ENCODE measurements at regions not wholly inside any gene's neighbourhood (a gene's known extent, or its start where the extent isn't known, plus 50 kb on each side); places are given as distances from the start of the nearest gene placed in this dataset.
"Not testable (repeated sequence)": the region's sequence is repeated elsewhere in the genome, so short reads cannot be mapped to it uniquely, and the experiment has no call there.

DNA sequence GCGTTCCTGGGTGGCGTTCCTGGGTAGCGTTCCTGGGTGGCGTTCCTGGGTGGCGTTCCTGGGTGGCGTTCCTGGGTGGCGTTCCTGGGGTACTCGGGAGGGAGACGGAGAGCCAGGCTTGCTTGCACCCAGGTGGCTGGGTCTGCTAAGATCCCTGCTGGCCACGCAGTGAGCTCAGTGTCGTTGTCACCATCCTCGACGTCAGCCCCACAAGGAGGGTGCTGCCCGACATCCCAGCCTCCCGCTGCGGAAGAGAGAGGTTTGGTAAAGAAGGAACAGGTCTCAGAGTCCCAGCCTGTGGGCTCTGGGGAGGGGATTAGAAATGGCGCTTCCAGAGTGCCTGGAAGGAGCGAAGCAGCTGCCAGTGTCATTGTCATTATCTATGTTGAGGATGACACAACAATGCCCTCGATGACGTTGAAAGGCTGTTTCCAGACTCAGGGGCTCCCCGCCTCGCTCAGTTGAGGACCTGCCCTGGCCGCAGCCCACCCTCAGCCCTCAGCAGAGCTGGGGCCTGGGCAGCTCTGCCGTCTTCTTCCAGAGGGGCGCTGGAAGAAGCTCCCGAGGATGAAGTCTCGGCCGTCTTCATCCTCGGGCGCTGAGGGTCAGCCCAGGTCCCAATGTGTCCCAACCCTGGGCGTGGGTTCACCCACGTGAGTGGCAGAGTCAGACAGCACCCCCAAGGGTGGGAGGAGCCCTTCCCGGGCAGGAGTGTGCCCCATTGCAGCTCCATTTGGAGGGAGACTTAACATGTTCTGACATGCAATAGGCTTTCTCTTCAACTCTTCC, 328.8 kb downstream of the ADGRD1 start:
- H3K27ac ChIP-seq (ENCODE audit: insufficient read depth in 1 of 2, low read depth in 1 of 2, low read length in 2 of 2, poor library complexity in 1 of 2, severe bottlenecking in 2 of 2): no peak overlapping the region
- H3K36me3 ChIP-seq (ENCODE audit: control insufficient read depth in 4 of 4, insufficient read depth in 4 of 4, low read length in 3 of 4): no peaks in the 10 kb centered on the region
- CTCF ChIA-PET: no interaction called here
- POLR2A ChIA-PET: no interaction called here
- 93% methylated on average over 30 of the region's 33 CpGs for WGBS (ENCODE audit: insufficient coverage)
- H3K9me3 ChIP-seq (ENCODE audit: control extremely low read depth in 1 of 5, control insufficient read depth in 4 of 5, insufficient read depth in 2 of 5, low read depth in 1 of 5, low read length in 4 of 5): no peaks in the 10 kb centered on the region
- H3K27me3 ChIP-seq (replicated peaks in 2 of 5; ENCODE audit: control insufficient read depth in 4 of 5, insufficient read depth in 5 of 5, low read length in 4 of 5): no peaks in the 10 kb centered on the region
- no peak for DNase-seq
- no peak overlapping the region for H3K4me3 ChIP-seq (ENCODE audit: control insufficient read depth in 1 of 7, extremely low read depth in 1 of 7, insufficient read depth in 4 of 7, low read depth in 2 of 7, low read length in 6 of 7)
- H3K4me1 ChIP-seq (ENCODE audit: control extremely low read depth in 1 of 4, control insufficient read depth in 4 of 4, insufficient read depth in 4 of 4, low read length in 3 of 4): peaks cover 0 to 1% (median 0%) of the 10 kb centered on the region in 4 experiments

DNA sequence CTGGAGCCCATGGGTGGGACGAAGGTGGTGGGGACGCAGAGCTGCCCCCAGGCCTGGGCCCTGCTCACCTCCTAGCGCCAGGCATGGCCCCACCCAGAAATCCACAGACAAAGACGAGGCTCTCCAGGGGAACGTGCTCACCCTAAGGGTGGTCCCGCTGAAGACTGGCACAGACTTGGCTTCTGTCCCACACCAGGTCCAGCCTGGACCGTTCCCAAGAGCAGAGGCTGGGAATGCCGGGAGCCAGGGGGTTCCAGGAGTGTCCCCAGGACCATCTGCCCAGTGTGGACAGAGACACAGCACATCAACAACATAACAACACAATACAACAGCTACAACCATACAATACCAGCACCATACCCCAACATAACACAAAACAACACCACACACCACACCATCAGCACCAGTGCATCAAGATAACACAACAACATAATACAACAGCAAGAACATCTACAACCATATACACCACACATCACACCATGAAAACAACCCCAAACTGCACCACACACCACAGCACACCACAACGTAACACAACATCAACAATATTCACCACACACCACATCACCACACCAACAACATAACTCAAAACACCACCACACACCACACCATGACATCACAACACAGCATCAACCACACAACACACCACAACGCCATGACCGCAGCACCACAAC, 329.6 kb downstream of the ADGRD1 start:
- Histone ChIP-seq H3K27me3 (replicated peaks in 2 of 5; ENCODE audit: control insufficient read depth in 4 of 5, insufficient read depth in 5 of 5, low read length in 4 of 5) (no peaks in the 10 kb centered on the region), H3K27ac (ENCODE audit: insufficient read depth in 1 of 2, low read depth in 1 of 2, low read length in 2 of 2, poor library complexity in 1 of 2, severe bottlenecking in 2 of 2) (no peak overlapping the region), H3K36me3 (ENCODE audit: control insufficient read depth in 4 of 4, insufficient read depth in 4 of 4, low read length in 3 of 4) (no peaks in the 10 kb centered on the region), H3K9me3 (ENCODE audit: control extremely low read depth in 1 of 5, control insufficient read depth in 4 of 5, insufficient read depth in 2 of 5, low read depth in 1 of 5, low read length in 4 of 5) (no peaks in the 10 kb centered on the region), H3K4me1 (ENCODE audit: control extremely low read depth in 1 of 4, control insufficient read depth in 4 of 4, insufficient read depth in 4 of 4, low read length in 3 of 4) (peaks cover 0 to 1% (median 0%) of the 10 kb centered on the region in 4 experiments), H3K4me3 (ENCODE audit: control insufficient read depth in 1 of 7, extremely low read depth in 1 of 7, insufficient read depth in 4 of 7, low read depth in 2 of 7, low read length in 6 of 7) (no peak overlapping the region)
- ChIA-PET CTCF (no interaction called here), POLR2A (no interaction called here)
- no peak for DNase-seq
- 86% methylated on average over 1 of the region's 11 CpGs for WGBS (ENCODE audit: insufficient coverage)

DNA sequence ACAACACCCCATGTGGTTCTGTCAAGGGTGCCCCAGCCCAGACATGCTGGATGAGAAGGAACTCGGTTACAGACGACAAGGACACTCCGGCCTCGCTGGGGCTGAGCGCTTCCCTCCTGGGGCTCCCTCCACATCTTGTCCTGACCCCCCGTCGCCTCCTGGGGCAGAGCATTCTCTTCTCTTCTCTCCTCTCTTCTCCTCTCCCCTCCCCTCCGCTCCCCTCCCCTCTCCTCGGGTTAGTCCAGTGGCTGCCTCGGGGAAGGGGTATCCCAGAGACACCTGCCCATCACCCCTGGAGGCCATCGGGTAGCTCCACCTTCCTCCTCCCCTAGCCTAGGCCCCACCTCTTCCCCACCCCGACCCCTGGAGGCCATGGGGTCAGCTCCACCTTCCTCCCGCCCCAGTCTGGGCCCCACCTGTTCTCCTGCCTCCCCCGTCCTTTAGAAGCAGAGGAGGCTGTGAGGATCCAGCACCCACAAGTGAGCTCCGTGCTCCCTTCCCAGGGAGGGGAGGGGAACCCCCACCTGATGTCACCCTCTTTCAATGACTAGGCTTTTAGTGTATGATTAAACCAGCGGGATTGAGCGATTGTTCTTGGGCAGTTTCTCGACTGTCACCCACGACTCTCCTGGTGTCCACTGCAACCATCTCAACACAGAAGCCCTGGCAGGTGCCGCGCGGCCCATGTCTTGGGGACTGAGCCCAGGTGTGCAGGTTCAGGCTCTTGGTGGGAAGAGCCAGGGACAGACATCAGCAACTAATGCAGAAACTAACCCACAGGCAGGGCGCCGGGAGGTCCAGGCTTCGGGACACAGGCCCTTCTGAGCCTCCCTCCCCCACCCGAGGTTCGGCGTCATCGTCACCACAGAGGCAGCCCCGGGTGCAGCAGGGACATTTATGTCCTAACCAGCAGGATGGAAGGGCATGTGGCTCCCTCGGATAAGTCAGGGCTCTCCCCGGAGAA, 330.4 kb downstream of the ADGRD1 start:
- H3K9me3 ChIP-seq (ENCODE audit: control extremely low read depth in 1 of 5, control insufficient read depth in 4 of 5, insufficient read depth in 2 of 5, low read depth in 1 of 5, low read length in 4 of 5); POLR2A ChIA-PET; H3K4me3 ChIP-seq (ENCODE audit: control insufficient read depth in 1 of 7, extremely low read depth in 1 of 7, insufficient read depth in 4 of 7, low read depth in 2 of 7, low read length in 6 of 7); CTCF ChIA-PET; H3K36me3 ChIP-seq (ENCODE audit: control insufficient read depth in 4 of 4, insufficient read depth in 4 of 4, low read length in 3 of 4); H3K27ac ChIP-seq (ENCODE audit: insufficient read depth in 1 of 2, low read depth in 1 of 2, low read length in 2 of 2, poor library complexity in 1 of 2, severe bottlenecking in 2 of 2); DNase-seq; H3K4me1 ChIP-seq (ENCODE audit: control extremely low read depth in 1 of 4, control insufficient read depth in 4 of 4, insufficient read depth in 4 of 4, low read length in 3 of 4); H3K27me3 ChIP-seq (replicated peaks in 2 of 5; ENCODE audit: control insufficient read depth in 4 of 5, insufficient read depth in 5 of 5, low read length in 4 of 5): not testable (repeated sequence)
- WGBS (ENCODE audit: insufficient coverage): 93% methylated on average over 20 of the region's 32 CpGs

DNA sequence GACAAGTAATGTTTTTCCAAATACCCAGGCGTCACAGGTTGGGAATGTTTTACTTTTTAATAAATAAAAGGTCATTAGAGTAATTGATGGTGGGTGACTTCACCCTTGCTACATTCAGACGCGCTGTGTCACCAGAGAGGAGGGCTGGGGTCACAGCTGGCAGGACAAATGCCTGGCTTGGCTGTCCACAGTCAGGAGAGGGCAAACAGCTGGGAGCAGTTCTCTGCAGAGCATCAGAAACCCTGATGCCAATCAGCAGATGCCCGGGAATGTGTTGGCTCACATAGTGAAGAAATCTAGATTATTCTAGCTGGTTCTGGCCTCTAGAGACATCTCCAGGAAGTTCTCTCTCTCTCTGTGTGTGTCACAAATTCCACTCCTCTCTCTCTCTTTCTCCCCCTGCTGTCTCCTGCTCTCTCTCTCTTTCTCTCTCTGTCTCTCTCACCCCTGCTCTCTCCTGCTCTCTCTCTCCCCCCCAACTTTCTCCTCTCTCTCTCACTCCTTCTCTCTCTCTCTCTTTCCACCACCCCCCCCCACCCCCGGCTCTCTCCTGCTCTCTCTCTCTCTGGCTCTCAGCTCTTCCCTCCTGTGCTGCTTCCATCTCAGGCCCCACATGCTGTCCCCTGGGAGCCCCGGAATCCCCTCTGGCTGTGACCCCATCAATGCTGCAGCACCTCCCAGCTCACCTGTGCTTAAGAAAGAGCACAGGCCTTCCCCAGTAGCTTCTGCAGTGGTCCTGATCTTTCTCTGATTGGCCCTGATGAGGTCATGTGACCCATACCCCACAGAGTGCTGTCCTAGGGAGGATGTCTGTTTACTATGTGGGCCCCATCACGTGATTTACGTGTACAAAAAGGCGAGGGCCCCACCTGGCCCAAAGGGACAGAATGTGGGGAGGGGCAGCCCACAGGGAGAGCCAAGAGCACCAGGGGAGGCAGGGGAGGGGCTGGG, 331.5 kb downstream of the ADGRD1 start:
- CTCF ChIA-PET; H3K27me3 ChIP-seq (replicated peaks in 2 of 5; ENCODE audit: control insufficient read depth in 4 of 5, insufficient read depth in 5 of 5, low read length in 4 of 5); H3K36me3 ChIP-seq (ENCODE audit: control insufficient read depth in 4 of 4, insufficient read depth in 4 of 4, low read length in 3 of 4); H3K27ac ChIP-seq (ENCODE audit: insufficient read depth in 1 of 2, low read depth in 1 of 2, low read length in 2 of 2, poor library complexity in 1 of 2, severe bottlenecking in 2 of 2); H3K9me3 ChIP-seq (ENCODE audit: control extremely low read depth in 1 of 5, control insufficient read depth in 4 of 5, insufficient read depth in 2 of 5, low read depth in 1 of 5, low read length in 4 of 5); POLR2A ChIA-PET; H3K4me1 ChIP-seq (ENCODE audit: control extremely low read depth in 1 of 4, control insufficient read depth in 4 of 4, insufficient read depth in 4 of 4, low read length in 3 of 4); H3K4me3 ChIP-seq (ENCODE audit: control insufficient read depth in 1 of 7, extremely low read depth in 1 of 7, insufficient read depth in 4 of 7, low read depth in 2 of 7, low read length in 6 of 7): not testable (repeated sequence)
- WGBS (ENCODE audit: insufficient coverage): 100% methylated on average over 2 of the region's 9 CpGs
- DNase-seq: peak in 2 of 3 donors; percentile 17 to 46

DNA sequence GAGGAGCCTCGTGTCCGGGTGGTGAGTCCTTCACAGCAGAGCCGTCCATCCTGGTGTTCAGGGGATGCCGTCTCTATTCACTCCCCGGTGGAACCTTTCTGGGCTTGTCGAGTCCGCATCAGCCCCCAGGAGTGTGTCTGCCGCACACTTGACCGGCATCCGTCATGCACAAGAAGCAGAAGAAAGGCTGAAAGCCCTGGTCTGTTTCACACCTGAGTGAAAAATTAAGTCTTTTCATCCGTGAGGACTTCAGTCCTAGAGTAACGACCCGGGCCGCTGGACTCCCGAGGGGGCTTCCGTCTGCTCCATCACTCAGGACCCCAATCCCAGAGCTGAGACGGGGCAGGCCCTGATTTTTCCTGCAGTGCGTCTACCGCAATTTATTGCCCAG, 332.2 kb downstream of the ADGRD1 start:
- H3K9me3 ChIP-seq (ENCODE audit: control extremely low read depth in 1 of 5, control insufficient read depth in 4 of 5, insufficient read depth in 2 of 5, low read depth in 1 of 5, low read length in 4 of 5); CTCF ChIA-PET; H3K36me3 ChIP-seq (ENCODE audit: control insufficient read depth in 4 of 4, insufficient read depth in 4 of 4, low read length in 3 of 4); H3K27me3 ChIP-seq (replicated peaks in 2 of 5; ENCODE audit: control insufficient read depth in 4 of 5, insufficient read depth in 5 of 5, low read length in 4 of 5); H3K4me1 ChIP-seq (ENCODE audit: control extremely low read depth in 1 of 4, control insufficient read depth in 4 of 4, insufficient read depth in 4 of 4, low read length in 3 of 4); DNase-seq; POLR2A ChIA-PET; H3K27ac ChIP-seq (ENCODE audit: insufficient read depth in 1 of 2, low read depth in 1 of 2, low read length in 2 of 2, poor library complexity in 1 of 2, severe bottlenecking in 2 of 2); H3K4me3 ChIP-seq (ENCODE audit: control insufficient read depth in 1 of 7, extremely low read depth in 1 of 7, insufficient read depth in 4 of 7, low read depth in 2 of 7, low read length in 6 of 7): not testable (repeated sequence)
- 89% methylated on average over 5 of the region's 19 CpGs for WGBS (ENCODE audit: insufficient coverage)

DNA sequence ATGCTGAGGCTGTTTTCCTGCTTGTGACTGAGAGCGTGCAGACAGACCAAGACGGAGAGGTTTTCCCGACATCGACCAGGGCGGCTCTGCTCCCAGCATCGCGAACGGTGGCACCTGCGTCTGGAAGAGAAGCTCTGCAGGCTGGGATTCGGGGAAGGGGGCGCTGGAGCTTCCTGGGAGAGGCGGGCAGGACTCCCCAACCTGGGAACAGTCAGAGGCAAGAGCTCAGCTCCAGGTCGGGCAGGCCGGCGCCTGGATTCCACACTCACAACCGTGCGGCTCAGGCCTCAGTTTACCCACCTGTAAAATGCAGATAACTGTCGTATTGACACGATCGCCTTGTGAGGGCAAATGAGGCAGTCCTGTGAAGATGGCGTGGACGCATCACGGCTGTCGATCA, 332.6 kb downstream of the ADGRD1 start:
- DNase-seq; H3K4me3 ChIP-seq (ENCODE audit: control insufficient read depth in 1 of 7, extremely low read depth in 1 of 7, insufficient read depth in 4 of 7, low read depth in 2 of 7, low read length in 6 of 7); CTCF ChIA-PET; H3K27ac ChIP-seq (ENCODE audit: insufficient read depth in 1 of 2, low read depth in 1 of 2, low read length in 2 of 2, poor library complexity in 1 of 2, severe bottlenecking in 2 of 2); POLR2A ChIA-PET; H3K9me3 ChIP-seq (ENCODE audit: control extremely low read depth in 1 of 5, control insufficient read depth in 4 of 5, insufficient read depth in 2 of 5, low read depth in 1 of 5, low read length in 4 of 5); H3K4me1 ChIP-seq (ENCODE audit: control extremely low read depth in 1 of 4, control insufficient read depth in 4 of 4, insufficient read depth in 4 of 4, low read length in 3 of 4); H3K36me3 ChIP-seq (ENCODE audit: control insufficient read depth in 4 of 4, insufficient read depth in 4 of 4, low read length in 3 of 4); H3K27me3 ChIP-seq (replicated peaks in 2 of 5; ENCODE audit: control insufficient read depth in 4 of 5, insufficient read depth in 5 of 5, low read length in 4 of 5): not testable (repeated sequence)
- WGBS (ENCODE audit: insufficient coverage): no CpG with 5 or more reads among the region's 24 CpGs
